GM18861 (cell line): ENCODE measurements at regions not wholly inside any gene's neighbourhood (a gene's known extent, or its start where the extent isn't known, plus 50 kb on each side); places are given as distances from the start of the nearest gene placed in this dataset.

Experiments used
- ATAC-seq: cut with Tn5 transposase; IDR thresholded peaks from one replicate; pipeline ENCODE4 v1.9.1; 2021; ENCODE audit not compliant: unreplicated experiment

DNA sequence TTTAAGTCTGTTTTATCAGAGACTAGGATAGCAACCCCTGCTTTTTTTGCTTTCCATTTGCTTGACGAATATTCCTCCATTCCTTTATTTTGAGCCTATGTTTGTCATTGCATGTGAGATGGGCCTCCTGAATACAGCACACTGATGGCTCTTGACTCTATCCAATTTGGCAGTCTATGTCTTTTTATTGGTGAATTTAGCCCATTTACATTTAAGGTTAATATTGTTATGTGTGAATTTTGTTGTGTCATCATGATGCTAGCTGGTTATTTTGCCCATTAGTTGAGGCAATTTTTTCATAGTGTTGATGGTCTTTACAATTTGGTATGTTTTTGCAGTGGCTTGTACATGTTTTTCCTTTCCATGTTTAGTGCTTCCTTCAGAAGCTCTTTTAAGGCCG lies 50.7 kb upstream of the PDE4B start:
- ATAC-seq = no peak
